ENCODE measurements at regions not wholly inside any gene's neighbourhood (a gene's known extent, or its start where the extent isn't known, plus 50 kb on each side); places are given as distances from the start of the nearest gene placed in this dataset.

- no peak for DNase-seq (ENCODE audit: low read depth)
- H3K36me3 ChIP-seq (ENCODE audit: control insufficient read depth, insufficient read depth, low read length, severe bottlenecking) = no peaks in the 10 kb centered on the region
- no peaks in the 10 kb centered on the region for H3K9me3 ChIP-seq (ENCODE audit: control insufficient read depth, low read length)
- H3K4me3 ChIP-seq (ENCODE audit: low read length) = no peak overlapping the region
- H3K27me3 ChIP-seq (replicated peaks; ENCODE audit: control insufficient read depth, insufficient read depth, low read length) = no peaks in the 10 kb centered on the region
- peaks cover 19% of the 10 kb centered on the region for H3K4me1 ChIP-seq (ENCODE audit: control insufficient read depth, insufficient read depth, low read length)
- no peak overlapping the region for H3K9ac ChIP-seq (ENCODE audit: low read length)
Observed at GRCh38 chr13:50450279-50450678, 393.2 kb downstream of the DLEU7 start.

GRCh38 chr13:50451609-50452008 lies 391.9 kb downstream of the DLEU7 start:
- Histone ChIP-seq H3K9me3 (ENCODE audit: control insufficient read depth, low read length) (no peaks in the 10 kb centered on the region), H3K4me1 (ENCODE audit: control insufficient read depth, insufficient read depth, low read length) (peaks cover 28% of the 10 kb centered on the region), H3K36me3 (ENCODE audit: control insufficient read depth, insufficient read depth, low read length, severe bottlenecking) (no peaks in the 10 kb centered on the region), H3K9ac (ENCODE audit: low read length) (no peak overlapping the region), H3K4me3 (ENCODE audit: low read length) (no peak overlapping the region), H3K27me3 (replicated peaks; ENCODE audit: control insufficient read depth, insufficient read depth, low read length) (no peaks in the 10 kb centered on the region)
- no peak for DNase-seq (ENCODE audit: low read depth)

- no peaks in the 10 kb centered on the region for H3K36me3 ChIP-seq (ENCODE audit: control insufficient read depth, insufficient read depth, low read length, severe bottlenecking)
- H3K4me3 ChIP-seq (ENCODE audit: low read length) = no peak overlapping the region
- no peaks in the 10 kb centered on the region for H3K9me3 ChIP-seq (ENCODE audit: control insufficient read depth, low read length)
- H3K4me1 ChIP-seq (ENCODE audit: control insufficient read depth, insufficient read depth, low read length) = peaks cover 29% of the 10 kb centered on the region
- no peak overlapping the region for H3K9ac ChIP-seq (ENCODE audit: low read length)
- no peak for DNase-seq (ENCODE audit: low read depth)
- no peaks in the 10 kb centered on the region for H3K27me3 ChIP-seq (replicated peaks; ENCODE audit: control insufficient read depth, insufficient read depth, low read length)
Observed at GRCh38 chr13:50452028-50452427, 391.5 kb downstream of the DLEU7 start.

- Histone ChIP-seq H3K9me3 (ENCODE audit: control insufficient read depth, low read length) (no peaks in the 10 kb centered on the region), H3K27me3 (replicated peaks; ENCODE audit: control insufficient read depth, insufficient read depth, low read length) (no peaks in the 10 kb centered on the region), H3K9ac (ENCODE audit: low read length) (peak overlapping the region; percentile 61), H3K4me1 (ENCODE audit: control insufficient read depth, insufficient read depth, low read length) (peaks cover 35% of the 10 kb centered on the region), H3K4me3 (ENCODE audit: low read length) (peak overlapping the region; percentile 51), H3K36me3 (ENCODE audit: control insufficient read depth, insufficient read depth, low read length, severe bottlenecking) (no peaks in the 10 kb centered on the region)
- no peak for DNase-seq (ENCODE audit: low read depth)
Observed at GRCh38 chr13:50452756-50453155, 390.7 kb downstream of the DLEU7 start.

- no peaks in the 10 kb centered on the region for H3K36me3 ChIP-seq (ENCODE audit: control insufficient read depth, insufficient read depth, low read length, severe bottlenecking)
- no peaks in the 10 kb centered on the region for H3K27me3 ChIP-seq (replicated peaks; ENCODE audit: control insufficient read depth, insufficient read depth, low read length)
- peak overlapping the region; percentile 51 for H3K4me3 ChIP-seq (ENCODE audit: low read length)
- H3K4me1 ChIP-seq (ENCODE audit: control insufficient read depth, insufficient read depth, low read length) = peaks cover 37% of the 10 kb centered on the region
- no peaks in the 10 kb centered on the region for H3K9me3 ChIP-seq (ENCODE audit: control insufficient read depth, low read length)
- peak overlapping the region; percentile 61 for H3K9ac ChIP-seq (ENCODE audit: low read length)
- DNase-seq (ENCODE audit: low read depth) = no peak
Observed at GRCh38 chr13:50453188-50453587, 390.3 kb downstream of the DLEU7 start.

- Histone ChIP-seq H3K4me3 (ENCODE audit: low read length) (no peak overlapping the region), H3K4me1 (ENCODE audit: control insufficient read depth, insufficient read depth, low read length) (peaks cover 37% of the 10 kb centered on the region), H3K9ac (ENCODE audit: low read length) (no peak overlapping the region), H3K9me3 (ENCODE audit: control insufficient read depth, low read length) (no peaks in the 10 kb centered on the region), H3K36me3 (ENCODE audit: control insufficient read depth, insufficient read depth, low read length, severe bottlenecking) (no peaks in the 10 kb centered on the region), H3K27me3 (replicated peaks; ENCODE audit: control insufficient read depth, insufficient read depth, low read length) (no peaks in the 10 kb centered on the region)
- DNase-seq (ENCODE audit: low read depth) = no peak
Observed at GRCh38 chr13:50456111-50456510, 387.4 kb downstream of the DLEU7 start.

GRCh38 chr13:50457415-50458393 lies 385.8 kb downstream of the DLEU7 start:
- no peak overlapping the region for H3K9ac ChIP-seq (ENCODE audit: low read length)
- no peaks in the 10 kb centered on the region for H3K9me3 ChIP-seq (ENCODE audit: control insufficient read depth, low read length)
- DNase-seq (ENCODE audit: low read depth) = no peak
- no peak overlapping the region for H3K4me3 ChIP-seq (ENCODE audit: low read length)
- H3K36me3 ChIP-seq (ENCODE audit: control insufficient read depth, insufficient read depth, low read length, severe bottlenecking) = no peaks in the 10 kb centered on the region
- peaks cover 31% of the 10 kb centered on the region for H3K4me1 ChIP-seq (ENCODE audit: control insufficient read depth, insufficient read depth, low read length)
- H3K27me3 ChIP-seq (replicated peaks; ENCODE audit: control insufficient read depth, insufficient read depth, low read length) = no peaks in the 10 kb centered on the region

- no peak for DNase-seq (ENCODE audit: low read depth)
- no peak overlapping the region for H3K9ac ChIP-seq (ENCODE audit: low read length)
- H3K27me3 ChIP-seq (replicated peaks; ENCODE audit: control insufficient read depth, insufficient read depth, low read length) = no peaks in the 10 kb centered on the region
- peaks cover 18% of the 10 kb centered on the region for H3K4me1 ChIP-seq (ENCODE audit: control insufficient read depth, insufficient read depth, low read length)
- no peaks in the 10 kb centered on the region for H3K9me3 ChIP-seq (ENCODE audit: control insufficient read depth, low read length)
- no peaks in the 10 kb centered on the region for H3K36me3 ChIP-seq (ENCODE audit: control insufficient read depth, insufficient read depth, low read length, severe bottlenecking)
- no peak overlapping the region for H3K4me3 ChIP-seq (ENCODE audit: low read length)
Observed at GRCh38 chr13:50459046-50459445, 384.4 kb downstream of the DLEU7 start.

GRCh38 chr13:50459658-50460057 lies 383.8 kb downstream of the DLEU7 start:
- no peaks in the 10 kb centered on the region for H3K36me3 ChIP-seq (ENCODE audit: control insufficient read depth, insufficient read depth, low read length, severe bottlenecking)
- H3K9me3 ChIP-seq (ENCODE audit: control insufficient read depth, low read length) = no peaks in the 10 kb centered on the region
- H3K9ac ChIP-seq (ENCODE audit: low read length) = no peak overlapping the region
- H3K4me3 ChIP-seq (ENCODE audit: low read length) = no peak overlapping the region
- H3K27me3 ChIP-seq (replicated peaks; ENCODE audit: control insufficient read depth, insufficient read depth, low read length) = no peaks in the 10 kb centered on the region
- no peak for DNase-seq (ENCODE audit: low read depth)
- peaks cover 18% of the 10 kb centered on the region for H3K4me1 ChIP-seq (ENCODE audit: control insufficient read depth, insufficient read depth, low read length)

GRCh38 chr13:50460358-50460757 lies 383.1 kb downstream of the DLEU7 start:
- Histone ChIP-seq H3K36me3 (ENCODE audit: control insufficient read depth, insufficient read depth, low read length, severe bottlenecking) (no peaks in the 10 kb centered on the region), H3K27me3 (replicated peaks; ENCODE audit: control insufficient read depth, insufficient read depth, low read length) (no peaks in the 10 kb centered on the region), H3K9ac (ENCODE audit: low read length) (no peak overlapping the region), H3K4me3 (ENCODE audit: low read length) (no peak overlapping the region), H3K4me1 (ENCODE audit: control insufficient read depth, insufficient read depth, low read length) (peaks cover 18% of the 10 kb centered on the region), H3K9me3 (ENCODE audit: control insufficient read depth, low read length) (no peaks in the 10 kb centered on the region)
- no peak for DNase-seq (ENCODE audit: low read depth)

GRCh38 chr13:50461189-50461588 lies 382.3 kb downstream of the DLEU7 start:
- no peaks in the 10 kb centered on the region for H3K9me3 ChIP-seq (ENCODE audit: control insufficient read depth, low read length)
- no peaks in the 10 kb centered on the region for H3K27me3 ChIP-seq (replicated peaks; ENCODE audit: control insufficient read depth, insufficient read depth, low read length)
- peaks cover 11% of the 10 kb centered on the region for H3K4me1 ChIP-seq (ENCODE audit: control insufficient read depth, insufficient read depth, low read length)
- no peak overlapping the region for H3K4me3 ChIP-seq (ENCODE audit: low read length)
- no peaks in the 10 kb centered on the region for H3K36me3 ChIP-seq (ENCODE audit: control insufficient read depth, insufficient read depth, low read length, severe bottlenecking)
- H3K9ac ChIP-seq (ENCODE audit: low read length) = no peak overlapping the region
- no peak for DNase-seq (ENCODE audit: low read depth)
